ENCODE measurements at regions not wholly inside any gene's neighbourhood (a gene's known extent, or its start where the extent isn't known, plus 50 kb on each side); places are given as distances from the start of the nearest gene placed in this dataset.

GRCh38 chr10:128963211-128964099, 503.6 kb upstream of the MGMT start:
- no peak for DNase-seq

DNA sequence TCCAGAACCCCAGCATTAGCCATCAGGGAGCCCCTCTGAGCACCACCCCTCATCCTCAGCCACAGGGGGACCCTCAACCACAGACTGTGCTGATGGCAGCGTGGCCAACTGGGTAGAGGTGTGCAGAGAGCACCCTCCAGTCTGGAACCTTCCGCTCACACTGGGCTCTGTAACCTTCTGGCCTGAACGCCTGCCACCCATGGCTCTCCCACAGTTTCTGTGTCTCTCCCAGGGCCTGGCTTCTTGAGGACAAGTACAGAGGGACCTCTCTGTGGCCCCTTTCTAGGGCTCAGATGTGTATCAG, 503.0 kb upstream of the MGMT start:
- DNase-seq = no peak

GRCh38 chr10:128967980-128968756, 498.9 kb upstream of the MGMT start:
- DNase-seq = no peak

GRCh38 chr10:128969551-128969950, 497.5 kb upstream of the MGMT start:
- DNase-seq = no peak

GRCh38 chr10:128971374-128972035, 495.5 kb upstream of the MGMT start:
- DNase-seq = no peak

GRCh38 chr10:128972036-128972405, 495.0 kb upstream of the MGMT start:
- no peak for DNase-seq

- DNase-seq = no peak
Observed at GRCh38 chr10:128973221-128973620, 493.8 kb upstream of the MGMT start.

GRCh38 chr10:128976856-128977255, 490.2 kb upstream of the MGMT start:
- DNase-seq = no peak

DNA sequence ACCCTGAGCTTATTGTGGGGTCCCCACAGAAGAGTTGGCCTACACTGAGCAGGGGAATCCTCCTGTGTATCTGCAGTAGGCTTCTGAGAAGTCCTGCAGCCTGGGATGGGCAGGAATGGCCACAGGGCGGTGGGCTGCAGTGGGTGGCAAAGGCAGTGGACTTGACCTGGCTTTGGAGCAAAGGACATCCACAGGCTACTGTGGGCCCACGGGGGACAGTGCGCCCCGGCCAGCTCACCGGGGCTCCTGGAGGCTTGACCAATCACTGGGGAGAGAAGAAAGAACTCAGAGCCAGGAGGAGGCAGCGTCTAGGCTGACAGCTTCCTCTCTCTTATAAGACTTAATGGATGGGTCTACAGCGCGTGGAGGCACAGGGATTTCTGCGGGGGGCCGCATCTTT, 488.8 kb upstream of the MGMT start:
- no peak for DNase-seq

- DNase-seq = no peak
Observed at GRCh38 chr10:128979405-128979804, 487.6 kb upstream of the MGMT start.

DNA sequence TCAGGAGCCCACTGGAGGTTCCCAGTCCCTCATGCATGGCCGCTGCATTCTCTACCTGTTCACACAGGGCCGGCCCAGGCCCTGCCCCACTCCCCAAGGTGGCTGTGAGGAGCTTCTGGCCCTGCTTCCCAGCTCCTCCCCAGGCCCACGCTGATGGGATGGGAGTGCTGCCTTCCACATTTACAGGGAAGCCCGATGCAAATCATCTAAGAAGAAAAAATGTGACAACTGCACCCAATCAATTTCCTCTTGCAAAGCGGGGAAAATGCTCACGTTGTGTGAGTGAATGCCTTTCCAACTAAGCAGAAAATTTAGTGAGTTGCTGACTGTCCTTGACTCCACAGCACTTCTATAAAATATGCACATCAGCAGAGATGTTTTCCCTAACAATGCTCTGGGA, 485.8 kb upstream of the MGMT start:
- DNase-seq = no peak

- DNase-seq = no peak
Observed at GRCh38 chr10:128981881-128982615, 485.0 kb upstream of the MGMT start.

DNA sequence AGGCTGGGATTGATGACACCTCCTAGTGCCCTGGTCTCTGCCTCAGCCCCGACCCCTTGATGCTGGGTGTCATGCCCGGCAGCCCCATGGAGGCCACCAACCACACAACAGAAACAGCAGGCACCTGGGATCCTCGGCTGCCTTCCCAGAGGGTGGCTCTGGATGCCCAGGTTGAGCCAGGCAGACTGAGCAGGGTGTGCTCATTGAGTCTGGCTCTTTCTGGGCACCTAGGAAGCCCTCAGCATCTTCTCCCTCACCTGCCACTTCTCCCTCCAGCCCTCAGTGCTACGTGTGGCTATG, 484.5 kb upstream of the MGMT start:
- DNase-seq = no peak

DNA sequence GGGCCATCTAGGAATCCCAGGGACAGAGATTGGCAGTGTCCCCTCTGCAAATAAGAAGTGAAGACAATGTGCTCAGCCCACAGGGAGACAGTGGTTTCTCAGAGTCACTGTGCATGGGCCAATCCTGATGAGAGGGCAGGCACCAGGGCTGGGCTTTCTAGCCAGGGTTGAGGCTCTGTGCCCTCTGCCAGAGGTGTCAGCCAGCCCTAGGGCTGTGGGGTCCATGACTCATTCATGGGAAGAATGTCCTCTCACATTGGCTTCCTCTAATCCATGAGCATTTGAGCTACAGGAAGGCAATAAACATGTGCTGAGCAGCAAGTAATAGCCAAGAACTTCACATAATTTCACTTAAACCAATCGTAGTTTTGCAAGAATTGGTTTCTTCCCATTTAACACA, 482.0 kb upstream of the MGMT start:
- no peak for DNase-seq

GRCh38 chr10:128990986-128991385, 476.1 kb upstream of the MGMT start:
- DNase-seq = no peak

DNA sequence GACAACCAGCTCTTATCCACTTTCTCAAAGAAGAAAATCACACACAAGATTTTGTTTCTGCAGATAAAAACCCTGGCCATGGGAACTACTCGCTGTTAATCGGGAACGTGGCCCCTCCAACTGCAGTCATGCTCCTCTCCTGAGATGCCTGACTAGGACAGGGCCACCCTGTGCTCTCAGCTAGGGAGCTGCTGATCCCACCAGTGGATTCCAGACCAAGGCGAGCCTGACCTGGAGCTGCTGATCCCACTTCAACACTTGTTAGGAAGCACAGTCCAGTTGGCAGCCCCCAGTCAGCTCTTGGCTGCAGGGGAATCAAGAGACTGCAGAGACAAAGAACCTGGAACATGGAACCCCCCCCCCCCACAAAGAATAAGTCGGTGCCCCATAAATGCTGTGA, 474.3 kb upstream of the MGMT start:
- DNase-seq = no peak

DNA sequence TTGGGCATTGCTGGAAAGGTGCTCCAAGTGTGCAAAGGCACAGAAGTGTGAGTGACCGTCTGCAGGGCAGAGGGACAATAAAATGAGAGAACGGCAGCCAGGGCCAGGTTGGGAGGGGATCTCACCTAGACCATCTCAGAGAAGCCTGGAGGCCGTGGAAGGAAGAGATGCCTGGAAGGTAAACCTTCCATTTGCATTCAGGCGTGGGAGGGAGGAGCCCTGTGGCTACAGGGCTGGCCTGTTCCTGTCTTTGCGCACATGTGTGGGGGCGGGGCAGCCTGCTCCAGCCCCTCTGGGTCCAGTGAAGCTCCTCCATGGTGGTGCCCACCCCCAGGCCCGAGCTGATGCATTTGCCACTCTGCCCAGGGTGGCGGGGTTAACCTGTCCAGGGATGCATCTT, 473.6 kb upstream of the MGMT start:
- DNase-seq = no peak

DNA sequence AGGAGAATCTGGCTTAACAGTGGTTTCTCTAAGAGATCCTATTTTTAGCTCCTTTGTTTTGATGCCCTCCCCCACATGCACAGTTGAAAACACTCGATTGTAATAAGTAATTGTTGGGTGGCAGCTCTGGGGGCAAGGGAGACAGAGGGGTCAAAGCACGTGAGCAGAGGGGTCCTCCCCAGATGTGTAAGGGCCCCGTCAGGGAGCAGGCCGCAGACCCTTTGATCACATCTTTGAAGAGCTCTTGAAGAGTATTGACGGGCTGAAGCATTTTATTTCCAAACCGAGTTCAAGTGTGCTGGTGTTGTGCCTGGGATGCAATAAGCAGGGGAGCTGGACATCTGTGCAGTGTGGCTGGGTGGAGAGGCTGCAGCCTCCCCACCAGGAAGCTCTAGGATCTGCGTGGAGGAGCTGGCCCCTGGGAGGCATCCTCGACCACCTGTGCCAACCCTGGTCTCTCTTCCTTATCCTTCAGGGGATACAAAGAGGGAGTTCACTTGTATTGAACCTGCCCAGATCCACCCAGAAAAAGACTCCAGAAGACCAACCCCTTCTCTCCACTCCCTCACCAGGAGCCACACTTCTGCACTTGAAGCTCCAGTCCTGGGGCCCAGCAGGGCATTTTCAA, 473.0 kb upstream of the MGMT start:
- DNase-seq = no peak

DNA sequence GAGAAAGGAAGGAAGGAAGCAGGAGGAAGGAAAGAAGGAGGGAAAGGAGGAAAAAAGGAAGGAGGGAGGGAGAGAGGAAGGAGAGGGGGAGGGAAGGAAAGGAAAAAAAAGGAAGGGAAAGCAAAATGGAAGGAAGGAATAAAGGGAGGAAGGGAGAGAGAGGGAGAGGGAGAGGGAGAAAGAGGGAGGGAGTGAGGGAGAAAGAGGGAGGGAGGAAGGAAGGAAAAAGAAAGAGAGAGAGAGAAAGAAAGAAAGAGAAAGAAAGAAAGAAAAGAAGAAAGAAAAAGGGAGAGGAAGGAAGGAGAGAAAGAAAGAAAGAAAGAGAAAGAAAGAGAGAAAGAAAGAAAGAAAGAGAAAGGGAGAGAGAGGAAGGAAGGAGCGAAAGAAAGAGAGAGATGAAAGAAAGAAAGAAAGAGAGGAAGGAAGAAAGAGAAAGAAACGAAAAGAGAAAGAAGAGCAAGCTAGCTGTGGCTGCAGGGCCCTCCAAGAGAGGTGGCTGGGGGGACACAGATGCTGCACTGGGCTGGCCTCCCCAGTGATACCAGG, 472.4 kb upstream of the MGMT start:
- no peak for DNase-seq

DNA sequence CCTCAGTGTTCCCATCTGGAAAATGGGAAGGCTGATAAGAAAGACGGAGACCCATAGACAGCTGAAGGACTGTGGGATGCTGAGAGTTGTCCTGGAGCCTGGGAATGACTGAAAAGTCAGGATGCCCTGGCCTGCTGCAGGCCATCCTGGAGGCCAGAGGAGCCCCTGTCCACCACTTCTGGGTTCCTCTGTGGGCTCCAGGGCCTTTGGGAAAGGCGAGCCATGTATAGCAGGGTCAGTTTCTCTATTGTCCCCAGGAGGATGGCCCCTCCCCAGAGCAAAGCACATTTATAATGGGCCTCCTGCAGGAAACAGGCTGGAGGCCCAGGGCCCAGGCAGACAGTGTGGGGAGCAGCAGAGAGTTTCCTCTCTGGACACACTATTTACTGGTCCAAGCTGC, 471.4 kb upstream of the MGMT start:
- no peak for DNase-seq

DNA sequence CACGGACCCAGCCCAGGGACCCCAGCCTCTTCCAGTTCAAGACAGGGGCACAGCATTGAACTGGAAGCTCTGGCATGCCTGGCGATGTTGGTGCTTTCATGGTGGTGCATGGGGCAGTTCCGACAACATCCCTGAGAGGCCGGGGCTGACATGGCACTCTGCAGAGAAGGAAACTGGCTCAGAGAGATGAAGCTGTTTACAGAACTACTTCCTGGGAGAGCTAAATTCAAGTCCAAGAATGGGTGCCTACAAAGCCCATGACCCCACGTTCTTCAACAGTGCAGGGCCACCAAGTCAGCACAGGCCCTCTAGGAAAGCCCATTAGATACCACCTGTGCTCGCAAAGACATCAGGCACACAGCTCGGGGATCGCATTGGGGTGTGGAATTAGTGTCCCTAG, 470.9 kb upstream of the MGMT start:
- no peak for DNase-seq
